Stimulated activated CD4-positive, alpha-beta T cell treated with anti-CD3 and anti-CD28 coated beads, Interleukin-1b, Interleukin-23, amount 100 ng/mL, for 1 hour (primary cell): ENCODE measurements at regions not wholly inside any gene's neighbourhood (a gene's known extent, or its start where the extent isn't known, plus 50 kb on each side); places are given as distances from the start of the nearest gene placed in this dataset.
"Not testable (repeated sequence)": the region's sequence is repeated elsewhere in the genome, so short reads cannot be mapped to it uniquely, and the experiment has no call there.

Experiments
- DNase-seq, 2 donors: peaks; one replicate each; pipeline ENCODE4 v3.0.0-alpha.2; 2020; ENCODE audit warnings: low read depth in 2 of 2

DNA sequence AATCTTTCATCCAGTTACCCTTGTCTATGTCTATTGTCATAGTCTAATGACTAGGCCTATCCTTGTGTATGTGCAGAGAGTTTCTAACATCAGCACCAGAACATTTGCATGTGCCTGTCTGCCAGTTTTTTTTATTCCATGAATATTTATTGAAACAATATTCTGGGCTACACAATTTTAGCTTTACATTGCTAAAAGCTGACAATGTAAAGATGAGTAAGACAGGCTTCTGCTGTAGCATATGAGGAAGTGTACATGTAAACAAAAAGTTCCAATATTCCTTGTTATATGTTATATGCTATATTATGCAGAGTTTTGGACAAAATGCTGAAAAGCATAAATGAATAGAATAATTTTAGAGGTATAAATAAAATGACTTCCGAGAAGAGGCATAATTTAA, 357.7 kb downstream of the NYAP2 start:
- DNase-seq = no peak

DNA sequence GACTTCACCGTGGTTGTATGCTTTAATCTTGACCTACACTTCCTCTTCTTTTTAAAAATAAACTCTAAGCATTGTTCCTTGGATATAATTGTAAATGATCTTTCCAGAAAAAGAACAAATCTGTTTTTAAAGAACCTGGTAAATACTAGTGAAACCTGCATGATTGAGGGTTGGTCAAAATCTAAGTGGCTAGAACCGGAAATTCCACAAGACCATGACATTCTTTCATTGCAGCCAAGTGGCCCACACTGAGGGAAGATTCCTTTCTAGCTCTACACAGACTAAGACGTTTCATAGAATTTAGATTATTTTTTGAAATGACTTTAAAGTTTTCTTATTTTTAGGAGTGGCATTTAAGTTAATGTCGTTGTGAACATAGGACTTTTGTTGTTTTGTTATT, 356.7 kb downstream of the NYAP2 start:
- DNase-seq = no peak

- DNase-seq = no peak
Measured at GRCh38 chr2:225748609-225749008, 349.1 kb downstream of the NYAP2 start.

- not testable (repeated sequence) for DNase-seq
Measured at GRCh38 chr2:225743996-225744395, 344.5 kb downstream of the NYAP2 start.

DNA sequence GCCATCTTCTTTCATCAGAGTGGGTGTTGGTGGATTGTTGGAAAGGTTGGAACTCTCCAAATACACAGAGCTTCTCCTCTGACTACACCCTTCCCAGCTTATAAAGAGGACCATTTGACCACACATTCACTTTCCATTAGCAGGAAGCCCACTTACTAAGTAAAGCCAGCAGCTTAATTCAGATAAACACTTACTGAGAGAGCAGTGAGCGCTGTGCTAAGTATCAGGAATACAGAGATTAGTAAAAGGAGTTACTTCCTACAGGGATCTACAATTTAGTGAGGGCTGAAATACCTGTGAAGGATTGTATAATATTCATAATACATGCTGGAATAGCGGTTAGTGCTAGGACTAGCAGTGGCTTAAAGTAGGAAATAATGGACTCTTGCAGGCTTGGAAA, 343.0 kb downstream of the NYAP2 start:
- DNase-seq = no peak

GRCh38 chr2:225740086-225740485, 340.6 kb downstream of the NYAP2 start:
- no peak for DNase-seq

DNA sequence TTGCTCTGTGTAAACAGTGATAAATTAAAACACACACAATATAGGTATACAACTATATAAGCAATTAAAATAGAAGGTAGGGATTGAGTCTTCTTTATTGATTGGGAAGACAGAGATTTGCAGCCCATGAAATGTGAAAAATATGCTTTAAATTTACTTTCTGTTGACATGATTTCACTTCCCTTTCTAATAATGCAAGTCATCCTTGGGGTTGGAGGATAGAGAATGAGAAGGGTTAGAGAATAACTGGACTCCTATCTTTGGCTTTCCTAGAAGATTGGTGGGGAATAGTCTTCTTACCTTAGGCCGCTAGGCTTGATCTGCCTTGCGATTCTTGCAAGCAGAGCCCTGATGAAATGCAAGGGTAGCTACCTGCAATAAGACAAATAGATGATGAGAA, 339.8 kb downstream of the NYAP2 start:
- DNase-seq = no peak

GRCh38 chr2:225738735-225739134, 339.2 kb downstream of the NYAP2 start:
- no peak for DNase-seq

DNA sequence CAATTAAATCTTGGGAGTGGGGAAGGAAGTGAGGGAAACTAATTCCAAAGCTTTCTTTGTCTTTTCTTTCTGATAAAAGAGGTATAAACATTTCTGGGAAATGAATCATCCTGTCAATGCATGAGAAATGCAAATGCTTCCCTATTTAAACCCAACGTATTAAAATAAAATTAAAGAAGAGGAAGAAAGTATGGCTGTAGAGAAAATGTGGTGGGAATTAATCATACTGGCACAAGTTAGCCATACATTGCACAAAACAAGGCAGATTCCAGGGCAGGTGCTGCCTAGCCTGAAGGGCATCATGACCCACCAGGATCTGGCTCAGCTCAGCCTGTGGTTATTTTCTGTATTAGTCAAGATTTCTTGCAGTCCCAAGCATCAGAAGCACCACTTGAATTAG, 338.0 kb downstream of the NYAP2 start:
- no peak for DNase-seq

- no peak for DNase-seq
Measured at GRCh38 chr2:225735844-225736243, 336.3 kb downstream of the NYAP2 start.

DNA sequence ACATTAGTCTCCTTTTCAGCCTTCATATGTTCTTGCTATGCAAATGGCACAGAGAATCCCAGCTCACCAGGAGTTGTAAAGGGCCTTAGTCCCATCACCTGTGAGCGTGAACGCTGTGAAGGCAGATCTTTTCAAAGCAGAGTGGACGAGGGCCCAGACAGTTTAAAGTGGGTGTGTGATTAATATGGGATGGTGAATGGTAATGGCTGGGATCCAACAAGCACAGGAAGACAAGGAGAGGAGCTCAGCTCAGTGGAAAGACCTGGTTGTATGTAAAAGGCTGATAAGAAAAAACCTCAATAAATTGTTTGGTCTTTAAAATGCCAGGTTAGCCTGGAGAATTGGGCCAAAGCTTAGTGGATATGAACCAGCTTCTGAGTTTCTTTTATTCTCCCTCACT, 326.2 kb downstream of the NYAP2 start:
- no peak for DNase-seq
